GM18951 (cell line): ENCODE measurements at regions not wholly inside any gene's neighbourhood (a gene's known extent, or its start where the extent isn't known, plus 50 kb on each side); places are given as distances from the start of the nearest gene placed in this dataset.
"Not testable (repeated sequence)": the region's sequence is repeated elsewhere in the genome, so short reads cannot be mapped to it uniquely, and the experiment has no call there.

Experiments used
- POLR2A ChIP-seq: IDR thresholded peaks from 4 replicates; pipeline ENCODE4 v1.6.1; 2011; ENCODE audit warnings: mild to moderate bottlenecking; ENCODE audit not compliant: insufficient read length, insufficient read depth; ENCODE audit errors: extremely low read depth
- in situ Hi-C: fragments of 300-500 bp; cut with MboI; formaldehyde crosslinking; loops from one replicate; pipeline ENCODE4 v1.12.0; 2022; ENCODE audit warnings: low sequenced_read_pairs, mixed read lengths, inconsistent platforms; ENCODE audit not compliant: unreplicated experiment

- no peak for TF ChIP-seq POLR2A
- in situ Hi-C loops: no loop called here
Measured at GRCh38 chr16:72469932-72470331, 298.0 kb upstream of the PMFBP1 start.

DNA sequence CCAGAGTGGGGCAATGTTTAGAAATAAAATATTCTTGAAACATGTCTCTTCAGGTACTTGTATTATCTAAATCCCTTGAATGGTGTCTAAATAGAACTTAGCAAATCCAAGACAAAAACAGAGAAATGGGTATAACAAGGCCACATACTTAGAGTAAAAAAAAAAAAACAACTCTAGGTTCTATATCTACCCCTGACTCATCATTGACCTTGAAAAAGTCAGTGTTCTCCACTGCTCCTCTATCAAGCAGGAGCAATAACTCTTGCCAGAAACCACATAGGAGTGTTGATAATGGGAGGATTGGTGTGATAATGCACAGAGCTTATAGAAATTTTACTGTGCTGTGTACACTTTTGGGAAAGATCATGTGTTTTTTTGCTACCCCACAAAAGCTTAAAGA lies 296.6 kb upstream of the PMFBP1 start:
- in situ Hi-C loops: no loop called here
- TF ChIP-seq POLR2A: no peak

- no peak for TF ChIP-seq POLR2A
- in situ Hi-C loops: no loop called here
Measured at GRCh38 chr16:72467157-72467759, 295.3 kb upstream of the PMFBP1 start.

- TF ChIP-seq POLR2A: no peak
- in situ Hi-C loops: no loop called here
Measured at GRCh38 chr16:72464597-72465368, 292.8 kb upstream of the PMFBP1 start.

- TF ChIP-seq POLR2A: no peak
- in situ Hi-C loops: no loop called here
Measured at GRCh38 chr16:72464052-72464451, 292.1 kb upstream of the PMFBP1 start.

GRCh38 chr16:72458035-72458434 lies 286.1 kb upstream of the PMFBP1 start:
- in situ Hi-C loops: no loop called here
- no peak for TF ChIP-seq POLR2A

GRCh38 chr16:72457243-72457940 lies 285.4 kb upstream of the PMFBP1 start:
- no peak for TF ChIP-seq POLR2A
- in situ Hi-C loops: no loop called here

DNA sequence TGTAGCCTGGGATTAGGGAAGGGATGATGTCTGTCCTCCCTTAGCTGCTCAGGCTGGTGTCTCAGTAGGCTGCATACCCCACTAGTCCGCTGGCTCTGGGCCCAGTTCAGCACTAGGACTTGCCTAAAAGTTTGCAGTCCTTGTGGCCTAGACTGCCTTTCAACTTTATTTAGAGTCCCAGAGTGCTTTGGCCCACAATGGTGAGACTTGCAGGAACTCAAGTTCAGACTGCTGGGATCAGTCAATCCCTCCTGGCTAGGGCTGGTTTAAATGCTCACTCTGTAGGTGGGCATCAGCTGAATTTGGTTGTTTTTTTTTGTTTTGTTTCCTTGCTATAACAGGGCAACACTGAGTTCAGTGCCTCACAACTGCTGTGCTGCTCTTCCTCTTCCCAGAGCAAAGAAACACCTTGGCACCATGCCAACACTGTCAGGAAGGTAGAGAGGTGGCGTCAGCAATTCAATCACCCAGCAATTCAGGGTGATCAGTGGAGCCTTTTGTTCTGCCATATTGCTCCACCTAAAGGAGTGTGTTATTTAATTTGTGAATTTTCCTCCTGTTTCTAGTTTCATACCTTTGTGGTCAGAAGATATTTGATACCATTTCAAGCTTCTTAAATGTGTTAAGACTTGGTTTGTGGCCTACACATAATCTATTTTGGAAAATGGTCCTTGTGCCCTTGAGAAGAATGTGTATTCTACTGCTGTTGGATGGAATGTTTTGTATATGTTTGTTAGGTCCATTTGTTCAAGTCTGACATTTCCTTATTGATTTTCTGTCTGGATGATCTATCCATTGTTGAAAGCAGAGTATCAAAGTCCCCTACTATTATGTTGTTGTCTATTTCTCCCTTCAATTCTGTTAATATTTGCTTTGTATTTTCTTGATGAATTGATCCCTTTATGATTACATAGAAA lies 284.0 kb upstream of the PMFBP1 start:
- TF ChIP-seq POLR2A: no peak
- in situ Hi-C loops: no loop called here

DNA sequence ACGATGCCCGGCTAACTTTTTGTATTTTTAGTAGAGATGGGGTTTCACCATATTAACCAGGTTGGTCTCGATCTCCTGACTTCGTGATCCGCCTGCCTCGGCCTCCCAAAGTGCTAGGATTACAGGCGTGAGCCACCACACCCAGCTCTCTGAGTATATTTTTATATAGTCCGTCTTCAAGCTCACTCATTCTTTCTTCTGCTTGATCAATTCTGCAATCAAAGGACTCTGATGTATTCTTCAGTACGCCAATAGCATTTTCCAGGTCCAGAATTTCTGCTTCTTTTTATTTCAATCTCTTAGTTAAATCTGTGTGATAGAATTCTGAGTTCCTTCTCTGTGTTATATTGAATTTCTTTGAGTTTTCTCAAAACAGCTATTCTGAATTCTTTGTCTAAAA lies 281.9 kb upstream of the PMFBP1 start:
- in situ Hi-C loops: not testable (repeated sequence)

- TF ChIP-seq POLR2A: no peak
- in situ Hi-C loops: no loop called here
Measured at GRCh38 chr16:72444696-72445095, 272.7 kb upstream of the PMFBP1 start.

DNA sequence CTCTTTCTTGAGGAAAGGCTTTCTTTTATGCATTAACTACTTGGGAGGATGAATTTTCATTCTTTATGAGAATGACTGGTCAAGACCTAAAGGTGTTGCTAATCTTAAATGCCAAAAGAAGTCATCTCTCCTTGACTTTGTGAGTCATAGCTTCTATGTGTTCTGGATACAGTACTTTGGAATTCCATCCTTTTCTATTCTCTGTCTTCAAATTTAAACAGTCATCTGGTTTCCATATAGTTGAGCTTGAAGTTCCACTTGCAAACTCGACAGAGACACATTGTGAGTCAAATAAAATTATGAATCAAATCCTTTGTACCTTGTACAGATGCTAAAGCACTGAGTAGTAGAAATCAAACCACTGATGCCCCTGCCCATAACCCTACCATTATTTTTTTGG lies 271.9 kb upstream of the PMFBP1 start:
- in situ Hi-C loops: no loop called here
- no peak for TF ChIP-seq POLR2A

GRCh38 chr16:72442385-72443158 lies 270.6 kb upstream of the PMFBP1 start:
- no peak for TF ChIP-seq POLR2A
- in situ Hi-C loops: no loop called here
